HepG2 (cell line): ENCODE measurements at regions not wholly inside any gene's neighbourhood (a gene's known extent, or its start where the extent isn't known, plus 50 kb on each side); places are given as distances from the start of the nearest gene placed in this dataset.

Source experiments
- NBN ChIP-seq: fragments of 450-650 bp; conservative IDR thresholded peaks from 2 replicates; pipeline ENCODE4 v1.6.1; 2017
- PHF20 ChIP-seq: sonication (generic); formaldehyde crosslinking; IDR thresholded peaks from 2 replicates; pipeline ENCODE4 v1.5.0; 2020; ENCODE audit warnings: mild to moderate bottlenecking, missing genetic modification reagents
- STAG1 ChIP-seq: sonication (generic); formaldehyde crosslinking; IDR thresholded peaks from 2 replicates; pipeline ENCODE4 v1.4.0; 2020; ENCODE audit warnings: missing genetic modification reagents
- TF ChIP-seq, protein P1 (sequence below): sonication (generic); formaldehyde crosslinking; IDR thresholded peaks from 2 replicates; pipeline ENCODE4 v1.5.0; 2020; ENCODE audit warnings: mild to moderate bottlenecking, missing genetic modification reagents, moderate library complexity
- TF ChIP-seq, protein P2 (sequence below): IDR thresholded peaks from 2 replicates; pipeline ENCODE4 v1.6.1; 2016; ENCODE audit warnings: low read depth, borderline replicate concordance
- TF ChIP-seq, protein P3 (sequence below): sonication (generic); formaldehyde crosslinking; IDR thresholded peaks from 2 replicates; pipeline ENCODE4 v1.4.0; 2020; ENCODE audit warnings: missing genetic modification reagents

DNA sequence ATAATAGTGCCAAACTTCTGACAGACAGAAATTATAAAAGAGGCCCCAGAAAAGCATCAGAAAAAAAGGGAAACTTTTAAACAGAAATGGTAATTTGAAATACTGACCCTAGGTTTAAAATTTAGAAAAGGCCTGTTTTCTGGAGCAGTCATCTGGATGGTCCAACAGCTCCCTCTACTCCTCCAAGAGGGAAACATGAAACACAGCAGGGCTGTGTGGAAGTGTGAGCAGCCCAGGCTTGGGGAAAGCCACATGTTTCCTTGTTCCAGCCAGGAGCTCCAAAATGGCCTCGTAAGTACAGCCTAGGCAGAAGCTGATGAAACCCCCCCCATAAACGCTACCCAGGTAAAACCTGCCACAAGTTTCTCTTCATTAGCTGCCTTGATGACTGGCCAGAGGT is 499.3 kb upstream of the ADAMTS16 start:
- TF ChIP-seq, protein P1, sequence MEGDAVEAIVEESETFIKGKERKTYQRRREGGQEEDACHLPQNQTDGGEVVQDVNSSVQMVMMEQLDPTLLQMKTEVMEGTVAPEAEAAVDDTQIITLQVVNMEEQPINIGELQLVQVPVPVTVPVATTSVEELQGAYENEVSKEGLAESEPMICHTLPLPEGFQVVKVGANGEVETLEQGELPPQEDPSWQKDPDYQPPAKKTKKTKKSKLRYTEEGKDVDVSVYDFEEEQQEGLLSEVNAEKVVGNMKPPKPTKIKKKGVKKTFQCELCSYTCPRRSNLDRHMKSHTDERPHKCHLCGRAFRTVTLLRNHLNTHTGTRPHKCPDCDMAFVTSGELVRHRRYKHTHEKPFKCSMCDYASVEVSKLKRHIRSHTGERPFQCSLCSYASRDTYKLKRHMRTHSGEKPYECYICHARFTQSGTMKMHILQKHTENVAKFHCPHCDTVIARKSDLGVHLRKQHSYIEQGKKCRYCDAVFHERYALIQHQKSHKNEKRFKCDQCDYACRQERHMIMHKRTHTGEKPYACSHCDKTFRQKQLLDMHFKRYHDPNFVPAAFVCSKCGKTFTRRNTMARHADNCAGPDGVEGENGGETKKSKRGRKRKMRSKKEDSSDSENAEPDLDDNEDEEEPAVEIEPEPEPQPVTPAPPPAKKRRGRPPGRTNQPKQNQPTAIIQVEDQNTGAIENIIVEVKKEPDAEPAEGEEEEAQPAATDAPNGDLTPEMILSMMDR (CRISPR knock-in tag): no peak
- TF ChIP-seq STAG1 (CRISPR knock-in tag) (no peak), NBN (no peak), PHF20 (no peak)
- TF ChIP-seq, protein P2, sequence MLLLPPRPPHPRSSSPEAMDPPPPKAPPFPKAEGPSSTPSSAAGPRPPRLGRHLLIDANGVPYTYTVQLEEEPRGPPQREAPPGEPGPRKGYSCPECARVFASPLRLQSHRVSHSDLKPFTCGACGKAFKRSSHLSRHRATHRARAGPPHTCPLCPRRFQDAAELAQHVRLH (CRISPR knock-in tag): no peak
- TF ChIP-seq, protein P3, sequence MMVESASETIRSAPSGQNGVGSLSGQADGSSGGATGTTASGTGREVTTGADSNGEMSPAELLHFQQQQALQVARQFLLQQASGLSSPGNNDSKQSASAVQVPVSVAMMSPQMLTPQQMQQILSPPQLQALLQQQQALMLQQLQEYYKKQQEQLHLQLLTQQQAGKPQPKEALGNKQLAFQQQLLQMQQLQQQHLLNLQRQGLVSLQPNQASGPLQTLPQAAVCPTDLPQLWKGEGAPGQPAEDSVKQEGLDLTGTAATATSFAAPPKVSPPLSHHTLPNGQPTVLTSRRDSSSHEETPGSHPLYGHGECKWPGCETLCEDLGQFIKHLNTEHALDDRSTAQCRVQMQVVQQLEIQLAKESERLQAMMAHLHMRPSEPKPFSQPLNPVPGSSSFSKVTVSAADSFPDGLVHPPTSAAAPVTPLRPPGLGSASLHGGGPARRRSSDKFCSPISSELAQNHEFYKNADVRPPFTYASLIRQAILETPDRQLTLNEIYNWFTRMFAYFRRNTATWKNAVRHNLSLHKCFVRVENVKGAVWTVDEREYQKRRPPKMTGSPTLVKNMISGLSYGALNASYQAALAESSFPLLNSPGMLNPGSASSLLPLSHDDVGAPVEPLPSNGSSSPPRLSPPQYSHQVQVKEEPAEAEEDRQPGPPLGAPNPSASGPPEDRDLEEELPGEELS: no peak
